Natural killer cell (primary cell): ENCODE measurements at regions not wholly inside any gene's neighbourhood (a gene's known extent, or its start where the extent isn't known, plus 50 kb on each side); places are given as distances from the start of the nearest gene placed in this dataset.

Experiments used
- ATAC-seq, 3 donors: fragments of 150-1000 bp in 2 of 3; fragments of 200-7000 bp in 1 of 3; cut with Tn5 transposase; 1 replicate in 1 of 3; 2 replicates in 2 of 3; pipeline ENCODE4 v1.10.0; 2021; ENCODE audit warnings: mild to moderate bottlenecking in 2 of 3, moderate library complexity in 2 of 3
- DNase-seq, 2 donors: peaks; one replicate each; pipeline versions ENCODE4 v3.0.0 to v3.0.0-alpha.2; 2013 to 2021; ENCODE audit warnings: mixed read lengths in 1 of 2
- H3K27ac ChIP-seq: one replicate; pipeline ENCODE4 v1.5.1; 2013; ENCODE audit warnings: mild to moderate bottlenecking, low read length
- H3K27me3 ChIP-seq: one replicate; pipeline ENCODE4 v1.6.1; 2013; ENCODE audit warnings: low read length; ENCODE audit not compliant: control insufficient read depth, insufficient read depth
- H3K36me3 ChIP-seq: one replicate; pipeline ENCODE4 v1.6.1; 2013; ENCODE audit warnings: low read length; ENCODE audit not compliant: control insufficient read depth, insufficient read depth
- H3K4me1 ChIP-seq: one replicate; pipeline ENCODE4 v1.6.1; 2013; ENCODE audit warnings: low read length; ENCODE audit not compliant: control insufficient read depth, insufficient read depth
- H3K4me3 ChIP-seq: one replicate; pipeline ENCODE4 v1.5.1; 2013; ENCODE audit warnings: low read length
- H3K9me3 ChIP-seq: one replicate; pipeline ENCODE4 v1.6.1; 2013; ENCODE audit warnings: low read length; ENCODE audit not compliant: control insufficient read depth, insufficient read depth
- H3K27ac Mint-ChIP-seq, 2 donors: one replicate each; pipeline ENCODE4 v1.8.0; 2022; ENCODE audit warnings: mild to moderate bottlenecking in 2 of 2, mixed read lengths in 2 of 2, moderate library complexity in 1 of 2
- H3K27me3 Mint-ChIP-seq, 2 donors: one replicate each; pipeline ENCODE4 v1.8.0; 2022; ENCODE audit warnings: low read depth in 2 of 2, mixed read lengths in 2 of 2
- H3K36me3 Mint-ChIP-seq: one replicate; pipeline ENCODE4 v1.8.0; 2022; ENCODE audit warnings: mixed read lengths
- H3K4me1 Mint-ChIP-seq, 2 donors: one replicate each; pipeline ENCODE4 v1.8.0; 2022; ENCODE audit warnings: mixed read lengths in 2 of 2
- H3K4me3 Mint-ChIP-seq: one replicate; pipeline ENCODE4 v1.8.0; 2022; ENCODE audit warnings: mild to moderate bottlenecking, moderate library complexity, mixed read lengths
- H3K9me3 Mint-ChIP-seq, 2 donors: one replicate each; pipeline ENCODE4 v1.8.0; 2022; ENCODE audit warnings: mixed read lengths in 2 of 2
- WGBS: methylation state at CpG from one replicate; pipeline ENCODE4 v1.1.7; 2013; ENCODE audit warnings: missing lambda C conversion rate; ENCODE audit not compliant: insufficient coverage; 5-methylcytosine and 5-hydroxymethylcytosine counted together
- intact Hi-C: fragments of 100-400 bp; cut with micrococcal nuclease; formaldehyde crosslinking; loops from one replicate; pipeline ENCODE4 v1.14.2; 2022
- TF ChIP-seq, protein P1 (sequence below): fragments of 200-600 bp; IDR thresholded peaks from one replicate; pipeline ENCODE4 v1.8.0; 2022; ENCODE audit warnings: antibody characterized with exemption

GRCh38 chr12:110993434-110993833 is 73.1 kb upstream of the MYL2 start:
- no peak for DNase-seq
- Histone ChIP-seq H3K4me3 (no peak overlapping the region), H3K36me3 (no peaks in the 10 kb centered on the region), H3K4me1 (no peaks in the 10 kb centered on the region), H3K27ac (no peak overlapping the region), H3K9me3 (peaks cover 6% of the 10 kb centered on the region), H3K27me3 (no peaks in the 10 kb centered on the region)
- 85% methylated on average over 3 of the region's 3 CpGs for WGBS
- Mint-ChIP-seq H3K27ac (no peak overlapping the region), H3K4me3 (no peak overlapping the region), H3K9me3 (peaks cover 0 to 3% of the 10 kb centered on the region in 2 donors), H3K27me3 (peaks cover 8 to 13% of the 10 kb centered on the region in 2 donors), H3K36me3 (no peaks in the 10 kb centered on the region), H3K4me1 (no peaks in the 10 kb centered on the region)
- intact Hi-C loops, result no loop called here
- TF ChIP-seq, protein P1, sequence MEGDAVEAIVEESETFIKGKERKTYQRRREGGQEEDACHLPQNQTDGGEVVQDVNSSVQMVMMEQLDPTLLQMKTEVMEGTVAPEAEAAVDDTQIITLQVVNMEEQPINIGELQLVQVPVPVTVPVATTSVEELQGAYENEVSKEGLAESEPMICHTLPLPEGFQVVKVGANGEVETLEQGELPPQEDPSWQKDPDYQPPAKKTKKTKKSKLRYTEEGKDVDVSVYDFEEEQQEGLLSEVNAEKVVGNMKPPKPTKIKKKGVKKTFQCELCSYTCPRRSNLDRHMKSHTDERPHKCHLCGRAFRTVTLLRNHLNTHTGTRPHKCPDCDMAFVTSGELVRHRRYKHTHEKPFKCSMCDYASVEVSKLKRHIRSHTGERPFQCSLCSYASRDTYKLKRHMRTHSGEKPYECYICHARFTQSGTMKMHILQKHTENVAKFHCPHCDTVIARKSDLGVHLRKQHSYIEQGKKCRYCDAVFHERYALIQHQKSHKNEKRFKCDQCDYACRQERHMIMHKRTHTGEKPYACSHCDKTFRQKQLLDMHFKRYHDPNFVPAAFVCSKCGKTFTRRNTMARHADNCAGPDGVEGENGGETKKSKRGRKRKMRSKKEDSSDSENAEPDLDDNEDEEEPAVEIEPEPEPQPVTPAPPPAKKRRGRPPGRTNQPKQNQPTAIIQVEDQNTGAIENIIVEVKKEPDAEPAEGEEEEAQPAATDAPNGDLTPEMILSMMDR, result no peak
- no peak for ATAC-seq

DNA sequence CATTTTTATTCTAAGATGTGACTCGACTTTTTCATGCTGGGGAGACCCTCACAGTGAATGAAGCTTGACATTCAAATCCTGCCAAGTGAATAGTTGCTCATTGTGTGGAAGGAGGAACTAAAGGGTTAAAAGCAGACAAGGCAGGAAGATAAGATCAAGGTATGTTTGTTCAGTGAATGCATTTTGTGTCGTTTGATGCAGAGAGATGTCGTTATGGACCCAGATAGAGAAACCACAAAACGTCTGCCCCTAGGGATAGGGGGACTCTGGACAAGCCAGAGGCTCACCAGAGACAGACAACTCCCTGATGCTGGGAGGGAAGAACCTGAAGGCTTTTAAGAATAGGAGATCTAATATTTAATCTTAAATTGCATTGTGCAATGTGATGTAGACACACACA is 72.5 kb upstream of the MYL2 start:
- ATAC-seq, result no peak
- no peak for DNase-seq
- no peaks in the 10 kb centered on the region for H3K36me3 ChIP-seq
- H3K9me3 ChIP-seq, result peaks cover 2% of the 10 kb centered on the region
- intact Hi-C loops, result no loop called here
- Mint-ChIP-seq H3K4me1 (no peaks in the 10 kb centered on the region), H3K27ac (no peak overlapping the region), H3K27me3 (peaks cover 11 to 13% of the 10 kb centered on the region in 2 donors), H3K9me3 (peaks cover 0 to 3% of the 10 kb centered on the region in 2 donors), H3K36me3 (no peaks in the 10 kb centered on the region), H3K4me3 (no peak overlapping the region)
- H3K4me3 ChIP-seq, result no peak overlapping the region
- H3K27me3 ChIP-seq, result no peaks in the 10 kb centered on the region
- no peaks in the 10 kb centered on the region for H3K4me1 ChIP-seq
- 10% methylated on average over 4 of the region's 4 CpGs for WGBS
- TF ChIP-seq, protein P1, result no peak
- no peak overlapping the region for H3K27ac ChIP-seq

DNA sequence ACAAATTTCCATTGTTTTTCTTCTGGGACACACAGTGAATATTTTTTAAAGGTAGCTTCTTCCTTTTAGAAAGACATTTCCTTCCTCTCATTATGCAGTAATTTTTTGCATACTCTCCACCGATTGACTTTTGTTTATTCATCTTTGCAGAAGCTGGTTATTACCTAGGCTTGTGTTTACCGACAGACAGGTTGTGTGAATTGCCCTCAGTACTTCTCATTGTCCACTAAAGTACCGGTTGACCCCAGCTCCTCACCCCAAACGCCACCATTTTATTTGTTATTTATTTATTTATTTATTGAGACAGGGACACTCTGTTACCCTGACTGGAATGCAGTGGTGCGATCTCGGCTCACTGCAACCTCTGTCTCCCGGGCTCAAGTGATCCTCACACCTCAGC is 63.4 kb upstream of the MYL2 start:
- Mint-ChIP-seq H3K27me3 (peaks cover 29 to 59% of the 10 kb centered on the region in 2 donors), H3K4me3 (no peak overlapping the region), H3K9me3 (no peaks in the 10 kb centered on the region), H3K36me3 (no peaks in the 10 kb centered on the region), H3K27ac (no peak overlapping the region), H3K4me1 (no peaks in the 10 kb centered on the region)
- Histone ChIP-seq H3K4me3 (no peak overlapping the region), H3K27me3 (no peaks in the 10 kb centered on the region), H3K27ac (no peak overlapping the region), H3K36me3 (no peaks in the 10 kb centered on the region), H3K9me3 (no peaks in the 10 kb centered on the region), H3K4me1 (no peaks in the 10 kb centered on the region)
- intact Hi-C loops, result no loop called here
- TF ChIP-seq, protein P1, result no peak
- ATAC-seq, result no peak
- no peak for DNase-seq
- WGBS, result 73% methylated on average over 6 of the region's 7 CpGs

- no peak overlapping the region for H3K4me3 ChIP-seq
- Mint-ChIP-seq H3K27me3 (peaks cover 11 to 13% of the 10 kb centered on the region in 2 donors), H3K36me3 (no peaks in the 10 kb centered on the region), H3K4me3 (no peak overlapping the region), H3K4me1 (no peaks in the 10 kb centered on the region), H3K27ac (no peak overlapping the region), H3K9me3 (no peaks in the 10 kb centered on the region)
- H3K36me3 ChIP-seq, result no peaks in the 10 kb centered on the region
- H3K9me3 ChIP-seq, result no peaks in the 10 kb centered on the region
- no peaks in the 10 kb centered on the region for H3K4me1 ChIP-seq
- no peak overlapping the region for H3K27ac ChIP-seq
- ATAC-seq (no peak), DNase-seq (no peak)
- WGBS, result 92% methylated on average over 2 of the region's 3 CpGs
- no peaks in the 10 kb centered on the region for H3K27me3 ChIP-seq
- TF ChIP-seq, protein P1, result no peak
- intact Hi-C loops, result no loop called here
Observed at GRCh38 chr12:110972866-110973265, 52.5 kb upstream of the MYL2 start.
